ENCODE measurements at regions not wholly inside any gene's neighbourhood (a gene's known extent, or its start where the extent isn't known, plus 50 kb on each side); places are given as distances from the start of the nearest gene placed in this dataset.

- Histone ChIP-seq H3K27ac (ENCODE audit: low read depth in 2 of 2, low read length in 1 of 2) (peak overlapping the region in 1 of 2 experiments; percentile 78; a peak in 2 of 4 replicates), H3K4me1 (ENCODE audit: control insufficient read depth in 1 of 2, insufficient read depth in 2 of 2, low read depth in 1 of 2, low read length in 1 of 2) (peaks cover 0 to 57% of the 10 kb centered on the region in 2 experiments; a peak in 2 of 4 replicates), H3K9ac (no peak overlapping the region), H3K9me2 (no peaks in the 10 kb centered on the region), H3K9me3 (no peaks in the 10 kb centered on the region), H3K4me3 (ENCODE audit: low read depth in 2 of 2, low read length in 1 of 2) (no peak overlapping the region), H3K4me2 (no peak overlapping the region), H3F3A (replicated peaks; ENCODE audit: insufficient read depth) (no peaks in the 10 kb centered on the region), H4K20me1 (ENCODE audit: insufficient read depth) (no peaks in the 10 kb centered on the region), H3K79me2 (ENCODE audit: insufficient read depth) (no peaks in the 10 kb centered on the region), H3K36me3 (replicated peaks in 1 of 2; ENCODE audit: control insufficient read depth in 1 of 2, insufficient read depth in 2 of 2, low read length in 1 of 2) (no peaks in the 10 kb centered on the region), H2AFZ (ENCODE audit: low read depth) (no peak overlapping the region), H3K27me3 (ENCODE audit: insufficient read depth) (peaks cover 6% of the 10 kb centered on the region; the same call in 1 of the 2 replicates)
- TF ChIP-seq ELF1 (IDR thresholded peaks at IDR 0.05) (no peak), USF1 (IDR thresholded peaks at IDR 0.05; ENCODE audit: borderline replicate concordance, low read depth) (no peak), PBX3 (IDR thresholded peaks at IDR 0.05) (no peak), EZH2phosphoT487 (IDR thresholded peaks at IDR 0.05; ENCODE audit: borderline replicate concordance, low read depth) (no peak), RFX5 (IDR thresholded peaks at IDR 0.05; ENCODE audit: low read length) (no peak), RXRA (IDR thresholded peaks at IDR 0.05; ENCODE audit: borderline replicate concordance, low read depth) (no peak), POLR2AphosphoS5 (IDR thresholded peaks at IDR 0.05; ENCODE audit: low read depth, low read length) (no peak), GATA2 (CRISPR knock-in tag; IDR thresholded peaks at IDR 0.05) (no peak), FOXJ3 (CRISPR knock-in tag; IDR thresholded peaks at IDR 0.05) (no peak), SMC3 (IDR thresholded peaks at IDR 0.05; ENCODE audit: low read depth, low read length) (no peak), FOSL2 (IDR thresholded peaks at IDR 0.05; ENCODE audit: borderline replicate concordance, low read depth) (no peak)
- WGBS (ENCODE audit: low lambda C conversion rate), result 66% methylated on average over 6 of the region's 8 CpGs
- ChIA-PET CTCF (interaction anchor here (1.1 to 2.2 kb wide), 4 partner anchors 222 to 524 kb away, joined by 3 to 8 read pairs (median 5); no protein-coding TSS in a partner anchor), POLR2A (no interaction called here)
- DNase-seq, result no peak
Observed at GRCh38 chr3:72298201-72299152, 513.5 kb upstream of the PROK2 start.

- ChIA-PET CTCF (interaction anchor here (1.1 to 1.9 kb wide), 3 partner anchors 9 to 369 kb away, joined by 3 to 6 read pairs (median 4); no protein-coding TSS in a partner anchor), POLR2A (no interaction called here)
- H3K36me3 ChIP-seq (replicated peaks in 1 of 2; ENCODE audit: control insufficient read depth in 1 of 2, insufficient read depth in 2 of 2, low read length in 1 of 2), result no peaks in the 10 kb centered on the region
- H3K27me3 ChIP-seq (ENCODE audit: insufficient read depth), result peaks cover 10% of the 10 kb centered on the region; the same call in 1 of the 2 replicates
- TF ChIP-seq SMC3 (IDR thresholded peaks at IDR 0.05; ENCODE audit: low read depth, low read length) (no peak), EP300 (IDR thresholded peaks at IDR 0.05; ENCODE audit: borderline replicate concordance in 1 of 2, low read depth in 1 of 2, low read length in 1 of 2) (no peak), GATA2 (CRISPR knock-in tag; IDR thresholded peaks at IDR 0.05) (no peak), ELF1 (IDR thresholded peaks at IDR 0.05) (no peak), CHD2 (IDR thresholded peaks at IDR 0.05; ENCODE audit: low read length, partially characterized antibody) (no peak), NRF1 (IDR thresholded peaks at IDR 0.05; ENCODE audit: low read depth, low read length) (no peak), TCF12 (IDR thresholded peaks at IDR 0.05) (no peak)
- no peaks in the 10 kb centered on the region for H3K79me2 ChIP-seq (ENCODE audit: insufficient read depth)
- WGBS (ENCODE audit: low lambda C conversion rate), result 38% methylated on average over 1 of the region's 1 CpG
- no peak overlapping the region for H3K27ac ChIP-seq (ENCODE audit: low read depth in 2 of 2, low read length in 1 of 2)
- H3K9me3 ChIP-seq, result no peaks in the 10 kb centered on the region
- no peaks in the 10 kb centered on the region for H4K20me1 ChIP-seq (ENCODE audit: insufficient read depth)
- peaks cover 0 to 54% of the 10 kb centered on the region in 2 experiments; a peak in 2 of 4 replicates for H3K4me1 ChIP-seq (ENCODE audit: control insufficient read depth in 1 of 2, insufficient read depth in 2 of 2, low read depth in 1 of 2, low read length in 1 of 2)
- DNase-seq, result no peak
- no peak overlapping the region for H3K4me3 ChIP-seq (ENCODE audit: low read depth in 2 of 2, low read length in 1 of 2)
- H3K9me2 ChIP-seq, result no peaks in the 10 kb centered on the region
- no peak overlapping the region for H3K4me2 ChIP-seq
- H3F3A ChIP-seq (replicated peaks; ENCODE audit: insufficient read depth), result no peaks in the 10 kb centered on the region
- H3K9ac ChIP-seq, result no peak overlapping the region
- H2AFZ ChIP-seq (ENCODE audit: low read depth), result no peak overlapping the region
Observed at GRCh38 chr3:72297481-72297880, 512.5 kb upstream of the PROK2 start.
